GM19238 (cell line): ENCODE measurements at regions not wholly inside any gene's neighbourhood (a gene's known extent, or its start where the extent isn't known, plus 50 kb on each side); places are given as distances from the start of the nearest gene placed in this dataset.
"Not testable (repeated sequence)": the region's sequence is repeated elsewhere in the genome, so short reads cannot be mapped to it uniquely, and the experiment has no call there.

ENCODE experiments used
- DNase-seq: peaks from one replicate; pipeline ENCODE4 v3.0.0; 2011; ENCODE audit warnings: low spot score; ENCODE audit not compliant: insufficient read length

DNA sequence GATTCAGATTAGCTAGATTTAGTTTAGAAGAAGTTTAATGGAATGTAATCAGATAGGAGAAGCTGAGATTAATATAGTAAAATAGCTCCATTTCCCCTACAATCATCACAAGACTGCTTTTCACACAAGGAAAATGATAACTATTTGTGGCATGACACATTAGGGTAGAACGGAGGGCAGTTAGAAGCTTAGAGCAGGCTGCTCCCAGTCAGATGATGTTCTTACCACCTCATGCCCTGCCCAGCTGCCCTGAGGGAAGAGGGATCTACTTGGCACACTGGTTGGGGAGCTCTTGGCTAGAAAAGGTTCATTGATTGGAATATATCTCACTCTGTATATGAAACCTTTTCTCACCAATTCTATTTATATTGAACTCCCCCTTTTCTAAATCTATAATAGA, 180.7 kb upstream of the IL15 start:
- no peak for DNase-seq

DNA sequence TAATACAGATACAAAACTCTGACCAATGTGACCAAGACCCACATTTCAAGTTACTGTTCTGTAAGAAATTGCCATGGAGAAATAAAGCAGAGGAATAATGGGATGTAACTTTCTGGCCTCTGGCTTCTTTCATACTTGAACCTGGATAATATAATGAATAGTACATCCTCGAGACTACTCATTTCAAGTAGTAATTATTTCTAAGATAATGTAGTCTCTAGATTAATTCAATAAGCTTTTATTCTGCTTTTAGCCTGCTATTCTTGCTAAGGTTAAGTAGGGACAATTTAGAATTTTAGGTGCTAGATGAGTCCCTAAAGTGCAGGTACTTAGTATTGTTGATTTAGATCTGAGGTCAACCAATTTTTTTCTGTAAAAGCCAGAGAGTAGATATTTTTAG, 178.7 kb upstream of the IL15 start:
- no peak for DNase-seq

DNA sequence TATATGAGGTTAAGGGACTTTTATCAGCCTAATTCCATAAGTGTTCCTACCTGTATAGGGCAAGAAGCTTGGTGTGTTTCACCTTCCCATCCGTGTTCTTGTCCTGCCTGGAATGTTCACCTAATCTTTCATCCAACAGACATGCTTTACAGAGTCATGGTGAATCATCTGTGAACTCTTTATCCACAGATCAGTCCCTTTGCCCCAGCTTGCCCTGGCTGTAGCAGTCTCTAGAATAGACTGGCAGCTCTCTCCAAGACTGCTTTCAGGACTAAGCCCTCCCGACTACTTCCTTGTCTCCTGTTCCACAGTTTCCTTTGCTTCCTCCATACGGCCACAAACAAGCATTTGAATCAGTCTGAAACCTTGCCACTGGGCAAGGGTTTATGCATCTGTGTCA, 177.9 kb upstream of the IL15 start:
- DNase-seq: no peak

- DNase-seq: no peak
Observed at GRCh38 chr4:141459020-141459419, 177.4 kb upstream of the IL15 start.

- DNase-seq: no peak
Observed at GRCh38 chr4:141462361-141462760, 174.0 kb upstream of the IL15 start.

DNA sequence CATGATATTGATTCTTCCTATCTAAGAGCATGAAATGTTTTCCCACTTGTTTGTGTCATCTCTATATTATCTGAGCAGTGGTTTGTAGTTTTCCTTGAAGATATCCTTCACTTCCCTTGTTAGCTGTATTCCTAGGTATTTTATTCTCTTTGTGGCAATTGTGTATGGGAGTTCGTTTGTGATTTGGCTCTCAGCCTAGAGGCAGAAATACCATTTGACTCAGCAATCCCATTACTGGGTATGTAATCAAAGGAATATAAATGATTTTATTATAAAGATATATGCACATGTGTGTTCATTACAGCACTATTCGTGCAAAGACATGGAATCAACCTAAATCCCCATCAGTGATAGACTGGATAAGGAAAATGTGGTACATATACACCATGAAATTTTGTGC, 172.7 kb upstream of the IL15 start:
- no peak for DNase-seq

DNA sequence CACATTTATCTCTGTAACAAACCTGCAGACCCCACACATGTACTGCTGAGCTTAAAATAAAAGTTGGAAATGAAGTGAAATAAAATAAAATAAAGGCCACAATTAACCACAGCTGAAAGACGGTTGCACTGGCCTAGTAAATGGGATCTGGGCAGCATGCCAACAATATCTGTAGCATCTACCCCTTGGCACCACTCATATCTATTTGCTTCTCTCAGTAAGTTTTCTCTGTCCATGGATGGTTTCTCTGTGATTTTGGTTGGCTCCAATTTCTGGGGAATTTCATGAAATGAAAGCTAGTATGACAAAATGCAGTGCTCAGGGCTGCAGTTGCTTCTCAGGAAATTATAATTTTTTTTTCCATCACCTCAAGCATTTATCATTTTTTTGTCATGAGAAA, 172.0 kb upstream of the IL15 start:
- no peak for DNase-seq

- DNase-seq: no peak
Observed at GRCh38 chr4:141465171-141465570, 171.2 kb upstream of the IL15 start.

GRCh38 chr4:141467225-141467624, 169.2 kb upstream of the IL15 start:
- DNase-seq: no peak

- DNase-seq: no peak
Observed at GRCh38 chr4:141469392-141469791, 167.0 kb upstream of the IL15 start.

- no peak for DNase-seq
Observed at GRCh38 chr4:141473026-141473540, 163.3 kb upstream of the IL15 start.

GRCh38 chr4:141473952-141474351, 162.4 kb upstream of the IL15 start:
- no peak for DNase-seq

DNA sequence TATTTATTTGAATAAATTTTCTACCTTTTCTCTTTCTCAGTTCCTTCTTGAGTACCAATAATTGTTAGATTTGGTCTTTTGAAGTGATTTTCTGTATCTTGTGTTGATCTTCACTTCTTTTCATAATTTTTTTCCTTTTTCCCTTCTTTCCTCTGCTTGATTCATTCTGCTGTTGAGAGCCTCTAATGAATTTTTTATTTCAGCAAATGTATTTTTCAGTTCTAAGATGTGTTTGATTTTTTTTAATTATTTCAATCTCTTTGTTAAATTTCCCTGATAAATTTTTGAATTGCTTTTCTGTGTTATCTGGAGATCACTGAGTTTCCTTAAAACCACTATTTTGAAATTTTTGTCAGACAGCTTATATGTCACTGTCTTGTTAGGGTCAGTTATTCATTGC, 155.4 kb upstream of the IL15 start:
- DNase-seq: no peak

DNA sequence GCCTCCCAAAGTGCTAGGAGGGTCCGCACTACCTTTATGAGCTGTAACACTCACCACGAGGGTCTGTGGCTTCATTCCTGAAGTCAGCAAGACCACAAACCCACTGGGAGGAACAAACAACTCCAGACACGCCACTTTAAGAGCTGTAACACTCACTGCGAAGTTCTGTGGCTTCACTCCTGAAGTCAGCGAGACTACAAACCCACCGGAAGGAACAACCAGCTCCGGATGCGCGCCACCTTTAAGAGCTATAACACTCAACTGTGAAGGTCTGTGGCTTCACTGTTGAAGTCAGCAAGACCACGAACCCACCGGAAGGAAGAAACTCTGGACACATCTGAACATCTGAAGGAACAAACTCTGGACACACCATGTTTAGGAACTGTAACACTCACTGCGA, 152.1 kb upstream of the IL15 start:
- not testable (repeated sequence) for DNase-seq

- DNase-seq: no peak
Observed at GRCh38 chr4:141486375-141486997, 149.9 kb upstream of the IL15 start.

DNA sequence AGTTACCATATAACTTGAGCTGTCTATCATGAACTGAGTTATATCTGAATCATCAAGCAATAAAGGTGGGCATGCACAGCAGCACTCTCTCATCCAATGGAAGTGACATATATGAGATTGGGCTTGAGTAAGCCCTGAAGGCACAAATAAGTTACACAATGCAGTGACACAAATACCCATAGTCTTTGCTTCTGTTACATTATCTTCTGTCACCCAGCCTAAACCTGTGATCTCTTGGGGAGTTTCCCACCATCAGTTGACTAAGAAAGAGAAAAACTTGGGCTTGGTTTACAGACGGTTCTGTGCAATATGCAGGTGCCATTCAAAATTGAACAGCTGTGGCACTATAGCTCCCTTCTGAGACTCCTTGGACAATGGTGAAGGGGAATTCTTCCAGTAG, 138.8 kb upstream of the IL15 start:
- DNase-seq: no peak

DNA sequence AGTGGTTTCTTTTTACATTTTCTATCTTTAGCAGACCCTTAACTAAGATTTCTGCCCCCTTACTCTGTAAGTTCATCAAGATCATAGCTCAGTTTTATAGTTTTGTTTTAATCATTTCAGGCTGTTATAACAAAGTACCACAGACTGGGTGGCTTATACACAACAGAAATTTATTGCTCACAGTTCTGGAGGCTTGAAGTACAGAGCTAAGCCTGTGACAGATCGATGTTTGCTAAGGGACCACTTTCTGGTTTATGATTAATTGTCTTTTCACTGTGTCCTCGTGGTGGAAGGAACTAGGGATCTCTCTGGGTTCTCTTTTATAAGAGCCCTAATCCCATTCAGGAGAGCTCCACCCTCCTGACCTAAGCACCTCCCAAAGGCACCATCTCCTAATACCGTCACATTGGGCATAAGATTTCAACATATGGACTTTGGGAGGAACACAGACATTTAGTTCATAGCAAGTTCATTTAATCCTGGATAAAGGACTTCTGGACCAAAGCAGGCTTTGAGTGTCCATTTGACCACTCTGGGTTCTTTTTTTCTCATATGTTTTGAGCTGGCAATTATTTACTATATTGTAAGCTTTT, 137.0 kb upstream of the IL15 start:
- DNase-seq: no peak

GRCh38 chr4:141501395-141501794, 135.0 kb upstream of the IL15 start:
- no peak for DNase-seq

DNA sequence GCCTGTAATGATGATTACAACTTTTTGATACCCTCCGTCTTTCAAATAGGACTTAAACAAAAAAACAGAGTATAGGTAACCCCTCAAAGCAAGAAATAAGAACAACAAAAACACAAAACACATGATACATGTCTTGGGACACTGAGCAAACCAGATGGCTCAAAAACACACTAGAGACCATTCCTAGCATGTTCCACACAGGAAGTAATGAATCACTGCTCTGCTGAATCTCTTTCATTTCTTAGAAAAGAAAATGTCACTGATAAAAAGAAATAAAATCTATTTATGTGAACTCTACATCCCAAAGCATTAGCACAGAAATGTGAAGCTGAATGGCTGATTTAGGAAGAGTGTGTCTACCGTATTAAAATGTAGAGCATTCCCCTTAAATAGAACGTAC, 134.5 kb upstream of the IL15 start:
- no peak for DNase-seq

- no peak for DNase-seq
Observed at GRCh38 chr4:141502755-141503154, 133.6 kb upstream of the IL15 start.

DNA sequence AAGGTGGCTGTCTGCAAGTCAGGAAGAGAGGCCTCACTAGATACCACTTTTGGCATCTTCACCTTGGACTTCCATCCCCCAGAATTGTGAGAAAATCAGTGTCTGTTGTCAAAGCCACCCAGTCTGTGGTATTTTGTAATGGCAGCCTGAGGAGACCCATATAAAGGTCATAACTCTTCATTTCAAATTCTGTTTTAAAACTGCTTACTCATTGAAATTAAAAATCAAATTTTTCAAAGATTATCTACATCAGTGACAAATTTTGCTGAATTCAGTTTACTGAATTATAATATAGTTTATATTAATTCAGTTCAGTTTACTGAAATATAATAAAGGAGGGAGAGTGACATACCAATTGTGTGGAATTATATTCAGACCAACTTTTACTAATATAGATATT, 133.1 kb upstream of the IL15 start:
- no peak for DNase-seq

GRCh38 chr4:141511055-141511454, 125.3 kb upstream of the IL15 start:
- no peak for DNase-seq

DNA sequence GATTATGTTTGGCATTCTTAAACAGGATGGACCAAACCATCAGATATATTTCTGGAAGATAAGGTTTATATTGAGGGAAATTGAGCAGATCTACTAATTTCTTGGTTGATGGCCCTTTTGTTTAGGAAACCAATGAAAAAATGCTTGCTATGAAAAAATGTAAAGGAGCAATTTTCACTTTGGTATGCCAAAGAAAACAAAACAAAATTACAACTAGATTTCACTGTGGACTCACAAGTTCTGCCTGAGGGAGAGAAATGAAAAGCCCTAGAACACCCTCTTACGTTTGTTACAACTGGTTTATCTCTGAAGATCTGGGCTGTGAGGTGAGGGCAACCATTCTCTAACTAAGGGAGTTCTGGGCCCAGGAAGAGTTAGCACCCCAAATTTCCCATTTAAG, 122.5 kb upstream of the IL15 start:
- no peak for DNase-seq
